HL-60 (cell line): ENCODE measurements at regions not wholly inside any gene's neighbourhood (a gene's known extent, or its start where the extent isn't known, plus 50 kb on each side); places are given as distances from the start of the nearest gene placed in this dataset.
"Not testable (repeated sequence)": the region's sequence is repeated elsewhere in the genome, so short reads cannot be mapped to it uniquely, and the experiment has no call there.

Experiments used
- DNase-seq, 2 experiments: peaks; one replicate each; pipeline ENCODE4 v3.0.0-alpha.2; 2010 to 2020; ENCODE audit warnings: low read depth in 1 of 2, low spot score in 1 of 2
- H3K27ac ChIP-seq: fragments of 250-450 bp; sonication (Bioruptor Pico); replicated peaks from 2 replicates; pipeline ENCODE4 v1.5.1; 2020; ENCODE audit warnings: mild to moderate bottlenecking, moderate library complexity
- H3K27me3 ChIP-seq: fragments of 250-450 bp; sonication (Bioruptor Pico); 2 replicates; pipeline ENCODE4 v1.5.1; 2021; ENCODE audit warnings: mild to moderate bottlenecking, moderate library complexity; ENCODE audit not compliant: insufficient read depth, poor library complexity, severe bottlenecking
- H3K4me3 ChIP-seq: replicated peaks from 2 replicates; pipeline ENCODE4 v1.5.1; 2011; ENCODE audit warnings: mild to moderate bottlenecking, control low read depth, low read length; ENCODE audit not compliant: insufficient read depth
- CTCF ChIP-seq: IDR thresholded peaks from one replicate; pipeline ENCODE4 v1.5.1; 2011; ENCODE audit warnings: low read length, control low read depth, inconsistent platforms; ENCODE audit not compliant: insufficient read depth
- GABPA ChIP-seq: IDR thresholded peaks from 2 replicates; pipeline ENCODE4 v1.6.1; 2012; ENCODE audit warnings: low read depth
- POLR2AphosphoS5 ChIP-seq: IDR thresholded peaks from 2 replicates; pipeline ENCODE4 v1.6.1; 2012; ENCODE audit warnings: low read depth
- REST ChIP-seq: IDR thresholded peaks from 2 replicates; pipeline ENCODE4 v1.6.1; 2012; ENCODE audit warnings: low read depth; ENCODE audit not compliant: insufficient replicate concordance
- SPI1 ChIP-seq: IDR thresholded peaks from 2 replicates; pipeline ENCODE4 v1.6.1; 2012; ENCODE audit warnings: low read depth, mild to moderate bottlenecking, borderline replicate concordance

GRCh38 chrX:95539041-95539440 is 1145.6 kb upstream of the DIAPH2 start:
- no peak overlapping the region for H3K27ac ChIP-seq
- no peak for DNase-seq
- no peak overlapping the region for H3K4me3 ChIP-seq
- TF ChIP-seq SPI1 = no peak
- no peak for TF ChIP-seq GABPA
- TF ChIP-seq CTCF = no peak
- TF ChIP-seq REST = no peak
- no peak for TF ChIP-seq POLR2AphosphoS5
- H3K27me3 ChIP-seq = no peaks in the 10 kb centered on the region

GRCh38 chrX:95549552-95549951 is 1135.1 kb upstream of the DIAPH2 start:
- not testable (repeated sequence) for H3K4me3 ChIP-seq, H3K27ac ChIP-seq, H3K27me3 ChIP-seq, DNase-seq

GRCh38 chrX:95585321-95585720 is 1099.3 kb upstream of the DIAPH2 start:
- no peaks in the 10 kb centered on the region for H3K27me3 ChIP-seq

More at GRCh38 chrX:95585321-95585720, 1099.3 kb upstream of the DIAPH2 start:
- DNase-seq = no peak
- TF ChIP-seq POLR2AphosphoS5 (no peak), REST (no peak), CTCF (no peak), SPI1 (no peak), GABPA (no peak)
- H3K4me3 ChIP-seq = no peak overlapping the region
- H3K27ac ChIP-seq = no peak overlapping the region
